ENCODE measurements at regions not wholly inside any gene's neighbourhood (a gene's known extent, or its start where the extent isn't known, plus 50 kb on each side); places are given as distances from the start of the nearest gene placed in this dataset.

DNA sequence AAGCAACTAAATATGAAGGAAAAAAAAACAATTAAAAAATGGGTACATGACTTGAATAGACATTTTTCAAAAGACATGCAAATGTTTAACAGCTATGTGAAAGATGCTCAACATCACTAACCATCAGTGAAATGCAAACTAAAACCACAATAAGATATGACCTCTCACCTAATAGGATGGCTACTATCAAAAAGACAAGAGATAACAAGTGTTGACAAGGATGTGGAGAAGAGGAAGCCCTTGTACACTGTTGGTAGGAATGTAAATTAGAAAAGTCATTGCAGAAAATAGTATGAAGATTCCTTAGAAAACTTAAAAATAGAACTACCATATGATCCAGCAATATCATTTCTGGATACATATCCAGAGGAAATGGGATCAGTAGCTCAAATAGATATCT lies 324.7 kb upstream of the TLE4 start:
- Histone ChIP-seq H3K4me3 (no peak overlapping the region), H3K36me3 (no peaks in the 10 kb centered on the region), H3K4me1 (no peaks in the 10 kb centered on the region), H3K9me3 (no peaks in the 10 kb centered on the region), H3K27ac (no peak overlapping the region), H3K27me3 (no peaks in the 10 kb centered on the region)
- intact Hi-C loops (cut with DNase I; ENCODE audit: low total_unique reads): no loop called here
- no peak for DNase-seq
- TF ChIP-seq EP300 (IDR thresholded peaks at IDR 0.05) (no peak), POLR2AphosphoS5 (IDR thresholded peaks at IDR 0.05) (no peak), POLR2A (IDR thresholded peaks at IDR 0.05) (no peak)
- TF ChIP-seq, protein P1, sequence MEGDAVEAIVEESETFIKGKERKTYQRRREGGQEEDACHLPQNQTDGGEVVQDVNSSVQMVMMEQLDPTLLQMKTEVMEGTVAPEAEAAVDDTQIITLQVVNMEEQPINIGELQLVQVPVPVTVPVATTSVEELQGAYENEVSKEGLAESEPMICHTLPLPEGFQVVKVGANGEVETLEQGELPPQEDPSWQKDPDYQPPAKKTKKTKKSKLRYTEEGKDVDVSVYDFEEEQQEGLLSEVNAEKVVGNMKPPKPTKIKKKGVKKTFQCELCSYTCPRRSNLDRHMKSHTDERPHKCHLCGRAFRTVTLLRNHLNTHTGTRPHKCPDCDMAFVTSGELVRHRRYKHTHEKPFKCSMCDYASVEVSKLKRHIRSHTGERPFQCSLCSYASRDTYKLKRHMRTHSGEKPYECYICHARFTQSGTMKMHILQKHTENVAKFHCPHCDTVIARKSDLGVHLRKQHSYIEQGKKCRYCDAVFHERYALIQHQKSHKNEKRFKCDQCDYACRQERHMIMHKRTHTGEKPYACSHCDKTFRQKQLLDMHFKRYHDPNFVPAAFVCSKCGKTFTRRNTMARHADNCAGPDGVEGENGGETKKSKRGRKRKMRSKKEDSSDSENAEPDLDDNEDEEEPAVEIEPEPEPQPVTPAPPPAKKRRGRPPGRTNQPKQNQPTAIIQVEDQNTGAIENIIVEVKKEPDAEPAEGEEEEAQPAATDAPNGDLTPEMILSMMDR (IDR thresholded peaks at IDR 0.05): no peak

- Histone ChIP-seq H3K9me3 (no peaks in the 10 kb centered on the region), H3K27ac (no peak overlapping the region), H3K36me3 (no peaks in the 10 kb centered on the region), H3K4me3 (no peak overlapping the region), H3K4me1 (no peaks in the 10 kb centered on the region), H3K27me3 (peaks cover 0 to 3% (median 0%) of the 10 kb centered on the region in 3 donors)
- DNase-seq: no peak
- TF ChIP-seq POLR2AphosphoS5 (IDR thresholded peaks at IDR 0.05) (no peak), POLR2A (IDR thresholded peaks at IDR 0.05) (no peak), EP300 (IDR thresholded peaks at IDR 0.05) (no peak)
- TF ChIP-seq, protein P1 (IDR thresholded peaks at IDR 0.05): no peak
- WGBS, 5 donors: 67 to 93% (median 86%) methylated on average over 1 of the region's 1 CpG
- intact Hi-C loops (cut with DNase I; ENCODE audit: low total_unique reads): no loop called here
These were observed 321.0 kb upstream of the TLE4 start for GRCh38 chr9:79250806-79251205.

- H3K4me1 ChIP-seq: peaks cover 0 to 18% (median 7%) of the 10 kb centered on the region in 4 donors
- no peak overlapping the region for H3K4me3 ChIP-seq
- intact Hi-C loops (cut with DNase I; ENCODE audit: low total_unique reads): no loop called here
- H3K9me3 ChIP-seq: no peaks in the 10 kb centered on the region
- H3K27ac ChIP-seq: no peak overlapping the region
- H3K36me3 ChIP-seq: no peaks in the 10 kb centered on the region
- WGBS, 5 donors: 69 to 75% (median 74%) methylated on average over 8 of the region's 8 CpGs
- peaks cover 0 to 21% (median 15%) of the 10 kb centered on the region in 3 donors for H3K27me3 ChIP-seq
- no peak for DNase-seq
- TF ChIP-seq POLR2AphosphoS5 (IDR thresholded peaks at IDR 0.05): no peak
- TF ChIP-seq, protein P1 (IDR thresholded peaks at IDR 0.05): no peak
- TF ChIP-seq EP300 (IDR thresholded peaks at IDR 0.05): no peak
- no peak for TF ChIP-seq POLR2A (IDR thresholded peaks at IDR 0.05)
These were observed 316.7 kb upstream of the TLE4 start for GRCh38 chr9:79254900-79255650.

GRCh38 chr9:79255651-79256260 lies 316.0 kb upstream of the TLE4 start:
- H3K4me1 ChIP-seq: peaks cover 0 to 18% (median 7%) of the 10 kb centered on the region in 4 donors
- no peak for DNase-seq
- peaks cover 0 to 21% (median 15%) of the 10 kb centered on the region in 3 donors for H3K27me3 ChIP-seq
- TF ChIP-seq POLR2AphosphoS5 (IDR thresholded peaks at IDR 0.05) (no peak), POLR2A (IDR thresholded peaks at IDR 0.05) (no peak)
- WGBS, 5 donors: 58 to 78% (median 69%) methylated on average over 10 of the region's 10 CpGs
- intact Hi-C loops (cut with DNase I; ENCODE audit: low total_unique reads): no loop called here
- no peak overlapping the region for H3K27ac ChIP-seq
- no peaks in the 10 kb centered on the region for H3K36me3 ChIP-seq
- H3K4me3 ChIP-seq: no peak overlapping the region
- no peaks in the 10 kb centered on the region for H3K9me3 ChIP-seq

All from stomach (tissue), 8 donors.